WTC11 (cell line): ENCODE measurements at regions not wholly inside any gene's neighbourhood (a gene's known extent, or its start where the extent isn't known, plus 50 kb on each side); places are given as distances from the start of the nearest gene placed in this dataset.

Experiments used
- ELF4 ChIP-seq: sonication (generic); formaldehyde crosslinking; IDR thresholded peaks from 2 replicates; pipeline ENCODE4 v1.8.1; 2022; ENCODE audit warnings: low read depth, mild to moderate bottlenecking, moderate library complexity, missing genetic modification reagents
- JUN ChIP-seq: sonication (generic); formaldehyde crosslinking; IDR thresholded peaks from 2 replicates; pipeline ENCODE4 v1.8.0; 2023; ENCODE audit warnings: mild to moderate bottlenecking, missing genetic modification reagents
- TP53 ChIP-seq: sonication (generic); formaldehyde crosslinking; IDR thresholded peaks from 2 replicates; pipeline ENCODE4 v1.8.1; 2023; ENCODE audit warnings: mild to moderate bottlenecking, missing genetic modification reagents
- ZBTB21 ChIP-seq: sonication (generic); formaldehyde crosslinking; IDR thresholded peaks from 2 replicates; pipeline ENCODE4 v1.8.1; 2023; ENCODE audit warnings: mild to moderate bottlenecking, missing genetic modification reagents, borderline replicate concordance
- TF ChIP-seq, protein P1 (sequence below): sonication (generic); formaldehyde crosslinking; IDR thresholded peaks from 2 replicates; pipeline ENCODE4 v1.8.0; 2022; ENCODE audit warnings: mild to moderate bottlenecking, missing genetic modification reagents

DNA sequence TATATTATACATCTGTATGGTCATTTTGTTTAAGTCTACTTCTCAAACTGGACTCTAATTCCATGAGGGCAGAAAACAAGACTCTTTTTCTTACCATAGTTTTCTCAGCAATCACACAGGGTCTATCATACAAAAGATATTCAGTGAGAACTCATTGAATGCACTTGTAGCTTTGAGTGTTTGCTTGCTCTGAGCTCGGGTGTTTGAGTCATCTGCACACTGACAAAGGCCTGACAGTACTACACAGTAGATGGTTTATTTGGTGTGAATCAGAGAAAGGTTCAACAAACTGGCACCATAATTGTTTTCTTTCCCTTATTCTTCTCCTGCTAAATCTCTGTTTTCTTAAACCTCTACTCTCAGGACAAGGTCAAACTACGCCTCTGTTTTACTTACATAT is 586.4 kb downstream of the LMO7 start:
- TF ChIP-seq ELF4 (CRISPR knock-in tag) (no peak), ZBTB21 (no peak), TP53 (CRISPR knock-in tag) (no peak), JUN (CRISPR knock-in tag) (no peak)
- TF ChIP-seq, protein P1, sequence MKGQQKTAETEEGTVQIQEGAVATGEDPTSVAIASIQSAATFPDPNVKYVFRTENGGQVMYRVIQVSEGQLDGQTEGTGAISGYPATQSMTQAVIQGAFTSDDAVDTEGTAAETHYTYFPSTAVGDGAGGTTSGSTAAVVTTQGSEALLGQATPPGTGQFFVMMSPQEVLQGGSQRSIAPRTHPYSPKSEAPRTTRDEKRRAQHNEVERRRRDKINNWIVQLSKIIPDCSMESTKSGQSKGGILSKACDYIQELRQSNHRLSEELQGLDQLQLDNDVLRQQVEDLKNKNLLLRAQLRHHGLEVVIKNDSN: no peak
